Activated naive CD4-positive, alpha-beta T cell treated with anti-CD3 and anti-CD28 coated beads, Interleukin-2, amount 50 U/mL, for 72 hours (primary cell): ENCODE measurements at regions not wholly inside any gene's neighbourhood (a gene's known extent, or its start where the extent isn't known, plus 50 kb on each side); places are given as distances from the start of the nearest gene placed in this dataset.

Experiments used
- ATAC-seq, 2 donors: fragments of 150-1000 bp; cut with Tn5 transposase; 2 replicates each; pipeline ENCODE4 v1.10.0; 2021; ENCODE audit warnings: mild to moderate bottlenecking in 2 of 2, moderate library complexity in 2 of 2
- DNase-seq, 2 donors: peaks; one replicate each; pipeline ENCODE4 v3.0.0; 2021 to 2022; ENCODE audit warnings: low spot score in 2 of 2
- H3K27ac Mint-ChIP-seq, 2 donors: one replicate each; pipeline ENCODE4 v1.8.0; 2022; ENCODE audit warnings: mild to moderate bottlenecking in 2 of 2, mixed read lengths in 2 of 2
- H3K36me3 Mint-ChIP-seq, 2 donors: one replicate each; pipeline ENCODE4 v1.8.0; 2022; ENCODE audit warnings: mixed read lengths in 2 of 2
- H3K9me3 Mint-ChIP-seq, 2 donors: one replicate each; pipeline ENCODE4 v1.8.0; 2022; ENCODE audit warnings: mixed read lengths in 2 of 2

DNA sequence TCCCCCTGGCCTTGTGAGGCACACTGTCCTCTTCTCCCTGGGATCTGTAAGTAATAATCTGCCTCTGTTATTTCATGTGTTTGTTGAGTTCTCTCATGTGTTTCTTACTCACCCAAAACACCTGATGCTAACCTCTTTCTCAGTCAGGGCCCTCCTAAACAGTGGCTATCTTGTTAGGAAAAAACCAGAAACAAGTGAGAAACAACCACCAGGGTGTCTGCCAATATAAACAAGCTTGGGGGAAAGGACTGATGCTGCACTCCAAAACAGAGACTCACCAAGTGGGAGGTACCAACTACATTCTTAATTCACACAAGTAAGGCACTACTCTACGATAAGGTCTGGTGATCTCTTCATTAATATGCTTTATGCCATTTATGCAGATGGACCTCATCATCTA, 564.4 kb downstream of the SEMA5A start:
- H3K27ac Mint-ChIP-seq = no peak overlapping the region
- no peaks in the 10 kb centered on the region for H3K36me3 Mint-ChIP-seq
- peaks cover 6 to 15% of the 10 kb centered on the region in 2 donors for H3K9me3 Mint-ChIP-seq
- DNase-seq (no peak), ATAC-seq (no peak)

DNA sequence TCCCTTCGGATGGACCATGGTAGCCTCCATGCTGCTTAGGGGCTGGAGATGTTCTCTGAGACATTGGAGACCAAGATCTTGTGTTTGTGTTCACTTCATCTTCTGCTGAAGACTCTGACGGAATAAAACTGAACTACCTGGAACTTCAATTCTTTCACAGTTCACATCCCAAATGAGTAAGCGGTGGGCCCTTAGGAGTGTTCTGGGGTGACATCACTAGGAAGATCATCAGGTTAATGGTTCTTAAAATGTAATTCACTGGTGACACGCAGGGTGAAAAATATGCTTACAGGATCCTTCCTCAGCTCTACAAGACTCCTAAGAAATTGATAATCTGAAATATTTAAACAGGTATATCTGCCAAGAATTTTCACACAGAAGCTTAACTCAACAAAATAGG, 561.5 kb downstream of the SEMA5A start:
- no peaks in the 10 kb centered on the region for H3K36me3 Mint-ChIP-seq
- DNase-seq (no peak), ATAC-seq (no peak)
- H3K27ac Mint-ChIP-seq = no peak overlapping the region
- H3K9me3 Mint-ChIP-seq = peaks cover 9 to 19% of the 10 kb centered on the region in 2 donors
